Epithelial cell of esophagus (primary cell): ENCODE measurements at regions not wholly inside any gene's neighbourhood (a gene's known extent, or its start where the extent isn't known, plus 50 kb on each side); places are given as distances from the start of the nearest gene placed in this dataset.

Source experiments
- DNase-seq: peaks from one replicate; pipeline ENCODE4 v3.0.0; 2010; ENCODE audit warnings: low read depth
- H3K4me3 ChIP-seq: 2 replicates; pipeline ENCODE4 v1.5.1; 2011; ENCODE audit warnings: mild to moderate bottlenecking, low read length, control low read depth
- CTCF ChIP-seq: IDR thresholded peaks from 2 replicates; pipeline ENCODE4 v1.5.1; 2011; ENCODE audit warnings: low read depth, mild to moderate bottlenecking, low read length, control low read depth, inconsistent platforms; ENCODE audit not compliant: insufficient read depth; ENCODE audit errors: missing control alignments

DNA sequence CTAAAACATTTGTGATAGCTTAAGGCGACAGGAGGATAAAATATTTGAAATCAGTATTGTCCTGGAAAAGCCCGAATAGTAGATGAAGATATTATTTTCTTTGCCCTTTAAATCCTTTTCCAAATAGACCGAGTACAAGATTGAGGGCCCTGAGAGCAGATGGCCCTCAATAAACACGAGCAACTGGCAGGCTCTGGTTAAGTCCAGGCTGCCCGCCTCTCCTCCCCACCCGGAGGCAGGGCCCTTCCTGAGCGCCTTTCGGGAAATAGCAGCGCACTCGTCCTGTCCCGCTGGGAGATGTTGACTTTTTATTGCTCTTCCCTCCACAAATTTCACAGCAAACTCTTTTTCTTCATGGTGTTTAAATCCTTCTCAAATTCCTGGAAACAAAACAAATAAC lies 50.8 kb upstream of the MAX start:
- H3K4me3 ChIP-seq = no peak overlapping the region
- DNase-seq = no peak
- no peak for TF ChIP-seq CTCF

DNA sequence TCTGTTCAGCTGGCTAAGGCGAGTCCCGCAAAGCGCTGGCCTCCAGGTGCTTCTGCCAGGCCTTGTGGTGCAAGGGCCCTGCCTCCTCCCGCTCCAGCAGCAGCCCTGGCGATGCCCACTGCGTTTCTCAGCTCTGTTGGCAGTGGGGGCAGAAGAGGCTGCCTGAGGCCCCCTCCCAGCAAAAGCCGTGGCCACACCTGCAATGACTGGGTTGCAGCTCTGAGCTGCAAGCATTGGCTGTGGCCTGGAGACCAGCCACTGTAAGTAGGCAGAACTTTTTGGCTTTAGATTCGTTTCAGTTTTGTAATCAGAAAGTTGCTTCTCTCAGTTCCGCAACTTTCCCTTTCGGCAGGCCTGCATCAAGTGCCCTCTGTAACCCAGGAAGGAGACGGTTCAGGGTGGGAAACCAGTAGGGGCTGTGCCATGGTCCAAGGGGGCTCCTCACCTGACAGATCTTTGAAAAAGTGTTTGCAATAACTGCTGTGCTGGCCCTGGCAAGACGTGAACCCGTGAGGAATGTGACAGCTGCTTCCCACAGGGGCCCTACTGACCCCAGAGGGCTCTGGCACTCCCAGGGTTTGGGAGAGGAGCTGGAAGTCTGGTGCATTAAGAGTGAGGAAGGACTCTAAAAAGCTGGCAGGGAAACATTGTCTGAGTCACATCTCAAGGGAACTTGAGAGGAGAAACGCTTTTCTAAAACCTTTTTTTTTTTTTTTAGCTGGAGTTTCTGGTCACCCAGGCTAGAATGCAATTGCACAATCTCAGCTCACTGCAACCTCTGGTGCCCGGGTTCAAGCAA lies 54.5 kb upstream of the MAX start:
- no peak overlapping the region for H3K4me3 ChIP-seq
- peak; percentile 56 for DNase-seq
- TF ChIP-seq CTCF = no peak

- no peak for DNase-seq
- no peak overlapping the region for H3K4me3 ChIP-seq
- no peak for TF ChIP-seq CTCF
These were observed 57.2 kb upstream of the MAX start for GRCh38 chr14:65159281-65160062.

DNA sequence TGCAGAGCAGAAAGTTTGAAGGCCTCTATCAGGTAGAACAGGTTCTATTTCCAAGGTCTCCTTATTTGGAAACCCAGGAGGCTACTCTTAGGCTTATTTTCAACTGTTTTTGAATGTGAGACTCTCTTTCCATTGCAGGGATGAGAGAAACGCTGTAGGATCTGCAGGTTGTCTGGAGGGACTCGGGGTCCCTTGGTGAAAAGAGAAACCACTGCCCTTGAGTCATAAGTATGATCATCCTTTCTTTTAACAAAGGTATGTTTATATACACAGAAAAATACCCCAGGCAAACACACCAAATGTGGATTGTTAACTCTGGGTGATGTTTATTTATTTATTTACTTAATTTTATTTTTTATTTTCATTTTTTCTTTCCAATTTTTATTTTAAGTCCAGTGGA lies 57.8 kb upstream of the MAX start:
- no peak overlapping the region for H3K4me3 ChIP-seq
- no peak for DNase-seq
- TF ChIP-seq CTCF = no peak

DNA sequence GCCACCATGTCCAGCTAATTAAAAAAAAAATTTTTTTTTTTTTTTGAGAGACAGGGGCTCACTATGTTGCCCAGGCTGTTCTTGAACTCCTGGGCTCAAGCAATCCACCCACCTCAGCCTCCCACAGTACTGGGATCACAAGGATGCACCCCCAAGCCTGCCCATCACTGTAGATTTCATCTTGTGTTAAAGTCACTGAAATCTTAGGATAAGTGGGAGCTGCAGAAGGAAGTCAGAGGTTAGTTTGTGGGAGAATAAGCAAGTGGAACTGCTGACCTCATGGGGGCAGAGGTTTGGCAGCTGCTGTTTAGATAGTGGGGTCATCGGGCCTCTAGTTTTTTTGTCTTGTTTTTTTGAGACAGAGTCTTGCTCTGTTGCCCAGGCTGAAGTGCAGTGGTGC lies 59.7 kb upstream of the MAX start:
- no peak overlapping the region for H3K4me3 ChIP-seq
- DNase-seq = no peak
- TF ChIP-seq CTCF = no peak

GRCh38 chr14:65164068-65164824 lies 61.9 kb upstream of the MAX start:
- peak; percentile 63 for DNase-seq
- no peak overlapping the region for H3K4me3 ChIP-seq
- TF ChIP-seq CTCF = peak; percentile 66
